Fibroblast of mammary gland (primary cell): ENCODE measurements at regions not wholly inside any gene's neighbourhood (a gene's known extent, or its start where the extent isn't known, plus 50 kb on each side); places are given as distances from the start of the nearest gene placed in this dataset.

Experiments
- DNase-seq: peaks from one replicate; pipeline ENCODE4 v3.0.0-alpha.2; 2010; ENCODE audit warnings: low read depth
- H3K4me3 ChIP-seq: 2 replicates; pipeline ENCODE4 v1.5.1; 2011; ENCODE audit warnings: low read depth, mild to moderate bottlenecking, low read length, moderate library complexity; ENCODE audit not compliant: control insufficient read depth
- TF ChIP-seq, protein P1 (sequence below): conservative IDR thresholded peaks from 2 replicates; pipeline ENCODE4 v1.5.1; 2011; ENCODE audit warnings: low read depth, low read length, inconsistent platforms; ENCODE audit not compliant: control insufficient read depth, insufficient read depth

DNA sequence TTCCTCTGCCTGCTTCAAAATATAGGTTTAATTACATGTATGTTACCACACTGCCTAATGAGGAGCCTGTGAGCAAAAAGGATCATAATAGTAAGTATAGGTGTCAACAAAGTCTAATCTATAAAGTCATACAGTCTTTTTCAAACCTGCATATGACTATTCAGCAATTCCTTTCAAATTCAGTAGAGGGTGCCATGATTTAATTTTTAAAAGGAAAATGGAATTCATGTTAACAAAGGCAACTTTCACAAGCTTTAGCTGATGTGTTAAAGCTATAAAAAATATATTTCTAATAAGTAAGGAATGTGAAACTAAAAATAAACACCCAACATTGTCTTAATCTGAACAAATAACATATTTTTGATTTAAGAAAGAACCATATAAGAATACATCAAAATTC lies 52.1 kb downstream of the MPP7 start:
- TF ChIP-seq, protein P1, sequence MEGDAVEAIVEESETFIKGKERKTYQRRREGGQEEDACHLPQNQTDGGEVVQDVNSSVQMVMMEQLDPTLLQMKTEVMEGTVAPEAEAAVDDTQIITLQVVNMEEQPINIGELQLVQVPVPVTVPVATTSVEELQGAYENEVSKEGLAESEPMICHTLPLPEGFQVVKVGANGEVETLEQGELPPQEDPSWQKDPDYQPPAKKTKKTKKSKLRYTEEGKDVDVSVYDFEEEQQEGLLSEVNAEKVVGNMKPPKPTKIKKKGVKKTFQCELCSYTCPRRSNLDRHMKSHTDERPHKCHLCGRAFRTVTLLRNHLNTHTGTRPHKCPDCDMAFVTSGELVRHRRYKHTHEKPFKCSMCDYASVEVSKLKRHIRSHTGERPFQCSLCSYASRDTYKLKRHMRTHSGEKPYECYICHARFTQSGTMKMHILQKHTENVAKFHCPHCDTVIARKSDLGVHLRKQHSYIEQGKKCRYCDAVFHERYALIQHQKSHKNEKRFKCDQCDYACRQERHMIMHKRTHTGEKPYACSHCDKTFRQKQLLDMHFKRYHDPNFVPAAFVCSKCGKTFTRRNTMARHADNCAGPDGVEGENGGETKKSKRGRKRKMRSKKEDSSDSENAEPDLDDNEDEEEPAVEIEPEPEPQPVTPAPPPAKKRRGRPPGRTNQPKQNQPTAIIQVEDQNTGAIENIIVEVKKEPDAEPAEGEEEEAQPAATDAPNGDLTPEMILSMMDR, result peak; percentile 47
- H3K4me3 ChIP-seq, result no peak overlapping the region
- DNase-seq, result peak; percentile 39

DNA sequence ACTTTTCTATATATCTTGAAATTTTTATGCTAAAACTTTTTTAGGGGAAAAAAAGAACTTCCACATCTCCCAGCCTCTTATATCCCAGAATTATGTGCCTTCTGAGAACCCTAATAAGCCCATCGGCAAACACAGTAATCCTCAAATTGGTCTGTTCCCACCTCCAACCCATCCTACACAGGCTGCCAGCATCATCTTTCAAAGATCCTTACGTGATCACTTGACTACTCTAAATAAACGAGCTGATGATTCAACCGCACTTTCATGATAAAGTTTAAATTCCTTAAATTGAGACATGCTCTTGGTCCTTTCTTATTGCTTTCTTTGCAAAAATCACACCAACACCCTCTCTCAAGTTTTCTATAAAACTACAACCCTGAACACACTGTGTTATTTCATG lies 52.5 kb downstream of the MPP7 start:
- no peak for DNase-seq
- no peak overlapping the region for H3K4me3 ChIP-seq
- TF ChIP-seq, protein P1, result no peak

DNA sequence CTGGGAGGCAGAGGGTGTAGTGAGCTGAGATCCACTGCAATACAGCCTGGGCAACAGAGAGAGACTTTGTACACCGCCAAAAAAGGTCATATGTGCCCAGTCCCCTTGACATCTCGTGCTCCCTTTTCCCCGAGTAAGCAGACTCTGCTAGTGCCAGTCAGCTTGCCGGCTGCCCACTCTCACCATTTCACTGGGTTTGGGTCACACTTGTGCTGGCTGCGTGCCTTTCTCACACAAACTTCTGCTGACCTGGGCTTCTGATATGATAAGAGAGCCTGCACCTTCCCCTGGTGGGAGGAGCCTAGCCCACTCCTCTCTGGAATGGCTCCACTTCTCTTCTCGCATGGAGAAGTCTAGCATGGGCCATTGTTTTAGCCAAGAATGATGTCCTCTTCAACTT lies 53.4 kb downstream of the MPP7 start:
- DNase-seq, result no peak
- no peak overlapping the region for H3K4me3 ChIP-seq
- TF ChIP-seq, protein P1, result no peak

DNA sequence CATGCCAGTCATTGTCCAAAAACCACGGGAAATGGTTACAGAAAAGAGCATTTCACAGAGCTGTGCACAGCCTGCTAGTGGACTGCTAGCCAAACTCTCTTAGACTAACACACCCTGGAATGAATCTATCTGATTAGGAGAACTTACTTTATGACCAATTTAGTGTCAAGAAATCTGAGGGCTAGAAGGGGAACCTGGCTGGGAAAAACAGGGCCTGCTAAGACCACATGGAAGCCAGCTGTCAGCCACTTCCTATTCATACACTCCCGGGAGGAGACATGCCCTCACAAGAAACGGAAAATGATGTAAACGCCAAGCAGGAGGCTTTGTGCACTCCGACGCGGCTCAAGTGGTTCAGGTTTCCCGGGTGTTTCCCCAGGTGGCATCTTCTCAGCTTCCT lies 54.8 kb downstream of the MPP7 start:
- no peak overlapping the region for H3K4me3 ChIP-seq
- TF ChIP-seq, protein P1, result no peak
- peak; percentile 26 for DNase-seq

DNA sequence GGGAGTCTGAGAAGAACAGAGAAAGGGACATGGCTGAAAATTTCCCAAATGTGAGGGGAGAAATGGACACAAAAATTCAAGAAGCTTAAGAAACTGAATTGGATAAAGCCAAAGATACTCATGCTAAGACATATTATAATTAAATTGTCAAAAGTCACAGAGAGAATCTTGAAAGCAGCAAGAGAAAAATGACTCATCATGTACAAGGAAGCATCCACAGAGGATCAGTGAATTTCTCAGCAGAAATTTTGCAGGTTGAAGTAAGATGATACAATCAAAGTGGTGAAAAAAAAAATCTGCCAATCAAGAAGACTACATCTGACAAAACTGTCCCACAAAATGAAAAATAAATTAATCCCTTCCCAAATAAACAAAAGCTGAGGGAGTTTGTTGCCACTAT lies 56.8 kb downstream of the MPP7 start:
- TF ChIP-seq, protein P1, result no peak
- H3K4me3 ChIP-seq, result no peak overlapping the region
- DNase-seq, result no peak

DNA sequence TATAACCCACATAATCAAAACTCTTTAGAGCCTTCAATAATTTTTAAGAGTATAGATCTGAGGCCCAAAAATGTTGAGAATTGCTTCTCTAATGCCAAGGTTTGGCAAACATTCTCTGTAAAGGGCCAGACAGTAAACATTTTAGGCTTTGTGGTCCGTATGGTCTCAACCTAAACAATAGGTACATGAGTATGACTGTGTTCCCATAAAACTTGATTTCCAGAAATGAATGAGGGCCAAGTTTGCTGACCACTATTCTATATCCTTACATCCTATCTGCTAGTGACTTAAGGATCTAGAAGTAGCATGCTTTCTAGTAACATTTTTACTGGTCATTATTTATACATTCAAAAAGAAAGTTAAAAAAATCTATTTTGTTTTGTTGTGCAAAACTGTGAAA lies 58.9 kb downstream of the MPP7 start:
- DNase-seq, result no peak
- TF ChIP-seq, protein P1, result no peak
- H3K4me3 ChIP-seq, result no peak overlapping the region

DNA sequence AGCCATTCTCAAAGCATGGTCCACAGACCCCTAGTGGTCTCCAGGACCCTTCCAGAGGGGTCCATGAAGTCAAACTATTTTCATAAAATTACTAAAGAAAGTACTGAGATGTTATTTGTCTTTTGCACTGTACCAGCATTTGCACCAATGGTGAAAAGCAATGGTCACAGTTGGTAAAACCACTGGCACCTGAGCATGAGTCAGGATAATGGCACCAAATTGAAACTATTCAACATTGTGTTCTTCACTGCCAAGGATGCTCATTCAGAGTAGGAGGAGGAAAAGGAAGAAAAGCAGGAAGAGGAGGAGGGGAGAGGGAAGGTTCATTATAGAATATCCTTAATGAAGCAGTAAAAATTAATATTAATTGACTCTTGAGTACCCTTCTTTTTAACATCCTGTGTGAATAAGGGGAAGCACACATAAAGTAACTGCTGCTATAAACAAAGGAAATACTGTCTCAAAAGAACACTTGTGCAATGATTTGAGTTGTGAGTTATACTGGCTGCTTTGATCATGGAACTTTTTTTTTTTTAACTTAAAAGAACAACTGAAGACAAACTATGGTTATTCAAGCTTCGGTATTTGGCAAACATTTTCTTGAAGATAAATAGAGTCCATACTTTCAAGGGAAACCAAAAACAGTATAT lies 60.2 kb downstream of the MPP7 start:
- no peak overlapping the region for H3K4me3 ChIP-seq
- TF ChIP-seq, protein P1, result no peak

More for the DNA sequence above, 60.2 kb downstream of the MPP7 start:
- no peak for DNase-seq
